Stimulated activated CD4-positive, alpha-beta T cell treated with anti-CD3 and anti-CD28 coated beads, Interleukin-2, amount 100 ng/mL, for 24 hours (primary cell): ENCODE measurements at regions not wholly inside any gene's neighbourhood (a gene's known extent, or its start where the extent isn't known, plus 50 kb on each side); places are given as distances from the start of the nearest gene placed in this dataset.
"Not testable (repeated sequence)": the region's sequence is repeated elsewhere in the genome, so short reads cannot be mapped to it uniquely, and the experiment has no call there.

ENCODE experiments used
- DNase-seq, 2 donors: peaks; one replicate each; pipeline ENCODE4 v3.0.0-alpha.2; 2020

DNA sequence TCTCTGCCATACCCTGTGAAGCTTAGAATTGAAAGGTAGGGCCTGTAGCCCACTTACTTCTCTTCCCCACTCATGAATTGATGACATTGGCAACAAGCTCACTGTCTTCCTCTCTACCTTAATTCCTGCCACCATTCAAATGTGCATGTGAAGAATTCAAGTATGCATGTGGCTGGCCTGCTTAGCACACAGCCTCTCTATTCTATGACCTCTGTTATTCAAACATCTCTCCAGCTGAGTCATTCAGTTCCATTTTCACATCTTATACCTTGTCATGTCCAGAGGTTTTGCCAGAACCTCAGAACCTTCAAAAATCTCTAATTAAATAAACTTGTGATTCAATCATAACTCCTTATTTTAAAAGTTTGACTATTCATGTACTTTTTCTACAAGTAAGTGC, 114.7 kb upstream of the MAN2A1 start:
- no peak for DNase-seq

DNA sequence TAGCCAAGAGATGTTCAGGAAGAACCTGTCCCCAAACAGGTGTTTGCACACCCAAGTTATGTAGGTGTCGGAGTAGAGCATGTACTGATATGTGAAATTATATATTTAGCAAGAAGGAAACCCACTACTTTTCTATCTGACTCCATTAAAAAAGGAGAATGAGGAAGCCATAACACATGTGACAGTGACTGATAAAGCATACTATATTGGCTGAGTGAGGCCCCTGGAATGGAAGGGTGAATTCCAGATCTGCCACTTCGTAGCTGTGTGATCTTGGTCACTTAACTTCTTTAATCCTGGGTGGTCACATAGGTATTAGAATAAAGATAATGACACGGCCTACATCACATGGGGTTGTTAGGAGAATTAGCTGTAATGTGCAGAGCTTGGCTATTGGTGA, 116.0 kb upstream of the MAN2A1 start:
- no peak for DNase-seq

DNA sequence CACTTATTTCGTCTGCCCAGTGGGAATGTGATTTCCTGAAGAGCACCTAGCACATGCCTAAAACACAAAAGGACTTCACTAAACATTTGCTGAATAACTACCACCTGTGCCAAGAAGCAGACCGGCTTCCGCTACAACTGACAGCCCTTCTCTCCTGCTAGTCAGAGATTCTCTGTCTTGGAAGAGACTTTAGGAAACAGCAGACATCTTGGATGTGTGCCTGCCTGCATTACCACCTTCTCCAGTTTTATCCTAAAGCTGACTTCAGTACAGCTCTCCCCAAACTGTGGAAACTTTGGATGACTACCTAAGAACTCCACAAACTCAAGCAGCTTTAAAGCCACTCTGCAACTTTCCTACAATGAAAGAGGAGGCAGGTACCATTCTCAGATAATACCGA, 116.5 kb upstream of the MAN2A1 start:
- no peak for DNase-seq

DNA sequence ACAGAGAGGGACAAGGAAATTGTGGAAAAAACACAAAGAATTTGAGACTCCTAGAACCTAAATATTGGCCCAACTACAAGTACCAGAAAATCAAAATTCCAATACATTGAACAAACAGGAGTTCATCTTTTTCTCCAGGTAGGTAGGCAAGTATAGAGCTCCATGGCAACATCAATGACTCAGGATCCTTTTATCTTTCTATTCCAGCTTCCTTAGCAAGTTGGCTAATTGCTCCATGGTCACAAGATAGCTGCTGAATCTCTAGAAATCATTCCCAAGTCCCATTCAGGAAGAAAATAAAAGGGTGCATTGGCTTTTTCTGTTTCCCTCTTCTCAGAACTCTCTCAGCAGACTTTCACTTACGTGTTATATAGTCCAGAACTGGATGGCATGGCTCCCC, 117.9 kb upstream of the MAN2A1 start:
- no peak for DNase-seq

DNA sequence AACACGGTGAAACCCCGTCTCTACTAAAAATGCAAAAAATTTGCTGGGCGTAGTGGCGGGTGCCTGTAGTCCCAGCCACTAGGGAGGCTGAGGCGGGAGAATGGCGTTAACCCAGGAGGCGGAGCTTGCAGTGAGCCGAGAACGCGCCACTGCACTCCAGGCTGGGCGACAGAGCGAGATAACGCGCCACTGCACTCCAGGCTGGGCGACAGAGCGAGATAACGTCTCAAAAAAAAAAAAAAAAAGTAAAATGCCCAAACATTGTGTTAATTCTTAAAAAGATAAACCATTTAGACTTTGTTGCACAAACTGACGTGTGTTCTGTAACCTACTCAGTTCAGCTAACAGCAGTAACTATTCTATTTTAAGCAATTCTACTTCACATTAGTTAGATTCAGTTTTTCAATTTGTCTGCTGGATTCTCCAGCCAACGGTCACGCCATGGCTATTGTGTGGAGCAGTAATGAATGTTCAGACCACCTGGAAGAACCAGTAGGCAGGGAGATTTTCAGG, 119.3 kb upstream of the MAN2A1 start:
- no peak for DNase-seq

DNA sequence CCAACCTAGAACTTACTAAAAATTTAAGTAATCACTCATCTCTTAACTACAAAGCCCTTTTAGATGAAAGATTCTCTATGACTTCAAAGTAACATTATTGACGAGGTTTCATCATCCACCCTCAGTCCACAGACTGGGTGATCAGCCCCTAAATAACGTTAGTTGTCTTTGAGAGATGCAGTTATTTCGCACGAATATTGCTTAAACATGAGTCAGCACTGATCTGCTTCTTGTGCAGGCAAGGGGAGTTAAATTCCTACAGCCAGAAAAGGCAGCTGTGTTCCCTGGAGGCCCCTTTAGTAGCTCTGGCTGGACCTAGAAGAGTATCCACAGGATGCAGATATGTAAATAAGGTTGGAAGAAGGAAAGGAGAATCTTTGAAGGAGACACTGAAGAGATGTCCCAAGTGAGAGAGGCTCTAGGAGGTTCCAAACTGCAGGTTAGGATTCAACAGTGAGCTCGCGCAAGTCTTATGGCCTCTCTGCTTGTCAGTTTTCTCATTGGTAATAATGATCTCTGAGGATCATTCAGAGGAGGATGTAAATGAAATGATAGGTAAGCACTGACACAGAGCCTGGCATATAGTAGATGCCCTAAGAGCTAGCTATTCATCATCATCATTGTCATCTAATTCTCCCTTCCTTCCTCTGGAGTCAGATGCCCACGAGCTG, 122.2 kb upstream of the MAN2A1 start:
- DNase-seq = no peak

DNA sequence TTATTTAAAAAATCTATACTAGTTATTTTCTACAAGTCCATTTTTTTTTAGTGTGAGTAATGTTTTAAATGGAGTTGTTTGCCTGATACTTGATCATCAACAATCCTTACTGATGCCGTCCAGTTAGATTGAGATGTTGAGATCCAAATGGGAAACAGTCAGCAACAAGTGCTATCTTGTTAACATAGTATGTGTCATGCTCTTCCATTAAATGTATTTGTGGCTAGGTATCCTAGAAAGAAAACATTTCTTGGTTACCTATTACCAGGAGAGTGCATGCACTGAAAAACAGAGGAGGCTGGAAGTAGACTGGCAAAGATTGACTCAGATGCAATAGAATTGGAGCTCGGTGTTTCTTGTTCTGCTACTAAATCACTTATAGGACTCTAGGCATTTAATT, 123.4 kb upstream of the MAN2A1 start:
- no peak for DNase-seq

DNA sequence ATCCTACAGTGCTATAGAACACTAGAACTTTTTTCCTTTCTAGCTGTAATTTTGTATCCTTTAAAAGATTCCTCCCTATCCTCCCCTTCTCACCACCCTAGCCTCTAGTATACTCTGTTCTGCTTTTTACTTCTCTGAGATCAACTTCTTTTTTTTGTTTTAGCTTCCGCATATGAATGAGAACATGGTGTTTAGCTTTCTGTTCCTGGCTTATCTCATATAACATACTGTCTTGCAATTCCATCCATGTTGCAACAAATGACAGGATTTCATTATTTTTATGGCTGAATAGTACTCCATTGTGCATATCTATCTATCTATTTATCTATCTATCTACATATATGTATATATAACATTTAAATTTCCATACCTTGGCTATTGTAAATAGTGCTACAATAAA, 126.0 kb upstream of the MAN2A1 start:
- DNase-seq = no peak

DNA sequence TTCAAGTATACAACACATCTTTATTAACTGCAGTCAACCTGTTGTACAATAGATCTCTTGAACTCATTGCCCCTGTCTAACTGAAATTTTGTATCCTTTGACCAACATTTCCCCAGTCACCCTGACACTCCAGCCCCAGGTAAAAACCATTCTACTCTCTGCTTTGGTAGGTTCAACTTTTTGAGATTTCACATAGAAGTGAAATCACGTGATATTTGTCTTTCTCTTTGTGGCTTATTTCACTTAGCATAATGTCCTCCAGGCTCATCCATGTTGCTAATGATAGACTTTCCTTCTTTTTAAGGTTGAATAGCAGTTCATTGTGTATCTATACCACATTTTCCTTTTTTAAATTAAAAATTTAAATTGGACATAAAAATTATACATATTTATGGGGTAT, 126.5 kb upstream of the MAN2A1 start:
- DNase-seq = no peak

DNA sequence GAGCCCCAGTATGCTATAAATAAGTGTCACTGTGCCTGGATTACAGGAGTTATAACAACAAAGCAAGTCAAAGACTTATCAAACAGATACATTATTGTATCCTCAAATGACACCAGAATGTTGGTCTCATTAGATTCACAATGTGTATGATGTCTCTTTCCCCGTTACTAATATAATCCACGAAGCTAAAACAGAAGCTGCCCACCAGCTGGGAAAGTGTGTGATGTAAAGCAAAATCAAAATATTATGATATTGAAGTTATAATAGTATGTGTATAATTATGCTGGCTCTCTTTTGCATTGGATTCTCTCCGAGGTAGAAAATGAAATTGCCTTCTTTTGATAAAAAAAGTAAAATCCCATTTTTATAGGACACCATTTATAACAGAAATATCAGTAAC, 127.3 kb upstream of the MAN2A1 start:
- DNase-seq = no peak

DNA sequence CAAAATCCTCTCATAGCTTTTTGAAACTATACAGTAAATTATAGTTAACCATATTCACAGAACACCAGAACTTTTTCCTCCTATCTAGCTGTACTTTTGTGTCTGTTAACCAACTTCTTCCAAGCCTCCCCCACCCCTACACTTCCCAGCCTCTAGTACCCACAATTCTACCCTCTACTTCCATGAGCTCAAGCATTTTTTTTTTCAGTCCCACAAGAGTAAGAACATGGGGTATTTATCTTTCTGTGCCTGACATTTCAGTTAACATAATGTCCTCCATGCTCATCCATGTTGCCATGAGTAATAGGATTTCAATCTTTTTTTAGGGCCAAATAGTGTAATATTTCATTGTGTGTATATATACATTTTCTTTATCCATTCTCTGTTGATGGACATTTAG, 128.3 kb upstream of the MAN2A1 start:
- DNase-seq = no peak

DNA sequence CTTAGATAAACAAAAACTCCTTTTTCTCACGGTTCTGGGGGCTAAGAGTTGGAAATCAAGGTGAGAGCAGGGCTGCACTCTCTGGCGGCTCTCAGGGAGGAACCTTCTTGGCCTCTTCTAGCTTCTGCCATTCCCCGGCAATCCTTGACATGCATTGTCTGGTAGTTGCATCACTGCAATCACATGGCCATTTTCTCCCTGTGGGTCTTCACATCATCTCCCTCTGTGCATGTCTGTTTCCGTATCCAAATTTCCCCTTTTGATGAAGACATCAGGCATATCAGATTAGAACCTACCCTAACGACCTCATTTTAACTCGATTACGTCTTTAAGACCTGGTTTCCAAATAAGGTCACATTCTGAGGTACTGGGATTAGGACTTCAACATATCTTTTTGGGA, 129.2 kb upstream of the MAN2A1 start:
- no peak for DNase-seq

DNA sequence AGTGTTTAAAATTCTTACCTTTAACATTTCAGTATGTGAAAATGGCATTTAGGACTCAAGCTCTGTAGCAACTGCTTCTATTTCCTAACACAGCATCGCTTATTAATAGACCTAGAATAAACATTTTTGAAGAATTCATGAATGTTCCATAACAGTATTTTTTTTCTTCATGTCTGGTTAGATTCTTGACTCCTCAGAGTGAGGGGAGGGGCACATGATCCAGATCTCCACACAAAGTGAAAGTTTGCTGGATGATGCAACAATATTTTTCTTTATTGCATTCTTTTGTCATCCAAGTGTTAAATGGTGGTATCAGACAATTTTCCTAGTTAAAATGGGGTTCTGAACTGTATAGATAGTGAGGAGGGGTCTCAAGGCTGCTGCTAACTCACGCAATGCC, 130.8 kb upstream of the MAN2A1 start:
- no peak for DNase-seq

DNA sequence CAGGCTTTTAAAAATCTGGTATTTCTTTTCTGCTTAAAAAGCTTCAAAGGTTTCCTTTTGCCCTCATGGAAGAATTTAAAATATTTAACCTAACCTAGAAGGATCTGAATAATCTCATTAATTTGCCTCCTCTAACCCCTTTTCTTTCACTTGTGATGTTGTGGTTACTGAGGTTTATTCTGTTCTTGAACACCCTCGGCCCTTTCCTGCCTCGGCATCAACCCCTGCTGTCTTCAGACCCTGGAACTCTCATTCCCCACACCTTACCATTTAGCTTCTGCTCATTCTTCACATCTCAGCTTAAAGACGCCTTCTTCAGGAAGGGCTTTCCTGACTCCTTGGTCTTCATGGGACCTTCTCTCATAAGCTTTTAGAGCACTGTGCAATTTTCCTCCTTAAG, 131.4 kb upstream of the MAN2A1 start:
- no peak for DNase-seq

DNA sequence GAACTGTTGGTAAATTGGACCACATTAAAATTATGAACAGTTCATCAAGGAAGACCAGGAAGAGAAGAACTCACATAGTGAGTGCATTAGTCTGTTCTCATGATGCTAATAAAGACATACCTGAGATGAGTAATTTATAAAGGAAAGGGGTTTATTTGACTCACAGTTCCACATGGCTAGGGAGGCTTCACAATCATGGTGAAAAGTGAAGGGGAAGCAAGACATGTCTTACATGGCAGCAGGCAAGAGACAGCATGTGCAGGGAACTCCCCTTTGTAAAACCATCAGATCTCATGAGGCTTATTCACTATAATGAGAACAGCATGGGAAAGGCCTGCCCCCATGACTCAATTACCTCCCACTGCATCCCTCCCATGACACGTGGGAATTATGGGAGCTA, 135.9 kb upstream of the MAN2A1 start:
- no peak for DNase-seq

DNA sequence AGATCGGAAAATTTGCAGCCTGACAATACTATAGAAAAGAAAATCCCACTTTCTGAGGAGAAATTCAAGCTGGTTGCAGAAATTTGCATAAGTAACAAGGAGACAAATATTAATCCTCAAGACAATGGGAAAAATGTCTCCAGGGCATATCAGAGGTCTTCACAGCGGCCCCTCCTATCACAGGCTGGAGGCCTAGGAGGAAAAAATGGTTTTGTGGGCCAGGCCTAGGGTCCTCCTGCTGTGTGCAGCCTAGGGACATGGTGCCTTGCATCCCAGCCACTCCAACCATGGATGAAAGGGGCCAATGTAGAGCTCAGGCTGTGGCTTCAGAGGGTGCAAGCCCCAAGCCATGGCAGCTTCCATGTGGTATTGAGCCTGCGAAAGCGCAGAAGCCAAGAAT, 138.5 kb upstream of the MAN2A1 start:
- DNase-seq = not testable (repeated sequence)

DNA sequence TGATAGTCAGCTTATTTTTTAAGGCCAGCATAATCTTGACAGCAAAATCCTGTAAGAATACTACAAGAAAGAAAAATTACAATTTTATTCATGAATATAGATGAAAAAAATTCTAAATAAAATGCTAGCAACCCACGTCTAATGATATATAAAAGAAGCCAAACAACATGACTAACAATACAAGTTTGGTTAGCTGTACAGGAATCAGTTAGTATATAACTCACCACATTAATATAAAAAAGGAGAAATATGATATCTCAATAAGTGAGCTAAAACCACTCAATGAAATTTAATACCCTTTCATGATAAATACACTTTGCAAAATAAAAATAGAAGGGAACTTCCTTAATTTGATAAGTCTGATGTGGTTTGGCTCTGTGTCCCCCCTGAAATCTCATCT, 139.7 kb upstream of the MAN2A1 start:
- no peak for DNase-seq

DNA sequence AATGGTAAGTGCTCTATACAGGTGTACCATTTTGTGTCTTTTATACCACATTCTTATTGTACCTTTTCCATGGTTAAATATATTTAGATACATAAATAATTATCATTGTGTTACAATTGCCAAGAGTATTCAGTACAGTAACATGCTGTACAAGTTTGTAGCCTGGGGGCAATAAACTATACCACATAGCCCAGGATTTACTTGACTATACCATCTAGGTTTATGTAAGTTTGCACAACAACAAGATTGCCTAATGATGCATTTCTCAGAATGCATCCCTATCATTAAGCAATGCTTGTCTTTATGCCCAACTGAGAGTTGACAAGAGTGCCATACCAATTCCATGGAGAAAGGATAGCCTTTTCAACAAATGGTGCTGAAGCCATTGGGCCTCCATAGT, 136.7 kb upstream of the PJA2 start:
- DNase-seq = no peak

DNA sequence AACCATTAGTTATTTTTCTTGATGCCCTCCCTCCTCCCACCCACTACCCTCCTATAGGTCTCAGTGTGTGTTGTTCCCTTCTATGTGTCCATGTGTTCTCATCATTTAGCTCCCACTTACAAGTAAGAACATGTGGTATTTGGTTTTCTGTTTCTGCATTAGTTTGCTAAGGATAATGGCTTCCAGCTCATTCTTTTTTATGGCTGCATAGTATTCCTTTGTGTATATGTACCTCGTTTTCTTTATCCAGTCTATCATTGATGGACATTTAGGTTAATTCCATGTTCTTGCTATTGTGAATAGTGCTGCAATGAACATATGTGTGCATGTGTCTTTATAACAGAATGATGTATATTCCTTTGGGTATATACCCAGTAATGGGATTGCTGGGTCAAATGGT, 135.1 kb upstream of the PJA2 start:
- DNase-seq = not testable (repeated sequence)

DNA sequence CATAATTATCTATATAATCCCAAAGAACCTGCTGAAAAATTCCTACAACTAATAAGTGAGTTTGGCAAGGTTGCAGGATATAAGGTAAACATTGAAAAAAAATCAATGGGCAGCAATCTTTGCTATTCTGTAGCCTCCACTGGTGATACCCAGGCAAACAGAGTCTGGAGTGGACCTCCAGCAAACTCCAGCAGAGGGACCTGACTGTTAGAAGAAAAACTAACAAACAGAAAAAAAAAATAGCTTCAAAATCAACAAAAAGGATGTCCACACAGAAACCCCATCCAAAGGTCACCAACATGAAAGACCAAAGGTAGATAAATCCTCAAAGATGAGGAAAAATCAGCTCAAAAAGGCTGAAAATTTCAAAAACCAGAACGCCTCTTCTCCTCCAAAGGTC, 128.9 kb upstream of the PJA2 start:
- DNase-seq = not testable (repeated sequence)

DNA sequence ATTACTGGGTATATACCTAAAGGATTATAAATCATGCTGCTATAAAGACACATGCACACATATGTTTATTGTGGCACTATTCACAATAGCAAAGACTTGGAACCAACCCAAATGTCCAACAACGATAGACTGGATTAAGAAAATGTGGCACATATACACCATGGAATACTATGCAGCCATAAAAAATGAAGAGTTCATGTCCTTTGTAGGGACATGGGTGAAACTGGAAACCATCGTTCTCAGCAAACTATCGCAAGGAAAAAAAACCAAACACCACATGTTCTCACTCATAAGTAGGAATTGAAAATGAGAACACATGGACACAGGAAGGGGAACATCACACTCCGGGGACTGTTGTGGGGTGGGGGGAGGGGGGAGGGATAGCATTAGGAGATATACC, 125.3 kb upstream of the PJA2 start:
- DNase-seq = not testable (repeated sequence)

DNA sequence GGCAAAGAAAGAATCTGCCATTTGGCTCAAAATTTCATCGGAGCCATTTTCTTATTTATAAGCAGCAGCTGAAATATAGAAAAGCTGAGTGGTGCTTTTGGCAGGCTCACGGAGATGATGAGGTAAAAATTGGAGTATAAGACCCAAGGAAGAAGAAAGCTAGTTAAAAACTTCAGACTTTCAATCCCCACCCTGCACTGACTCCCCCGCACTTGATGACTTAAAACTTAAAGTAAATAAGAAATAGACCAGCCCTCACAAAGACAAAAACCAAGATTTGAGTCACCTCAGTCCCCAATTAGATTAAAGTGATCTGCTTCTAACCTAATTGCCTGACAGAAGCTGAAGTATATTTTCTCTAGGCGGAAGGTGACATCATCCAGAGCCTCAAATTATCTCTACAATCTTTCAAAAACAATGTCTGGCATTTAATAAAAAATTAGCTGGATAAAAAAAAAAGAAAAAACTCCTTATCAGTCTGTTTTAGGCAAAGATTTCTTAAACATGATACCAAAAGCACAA, 124.0 kb upstream of the PJA2 start:
- DNase-seq = no peak

DNA sequence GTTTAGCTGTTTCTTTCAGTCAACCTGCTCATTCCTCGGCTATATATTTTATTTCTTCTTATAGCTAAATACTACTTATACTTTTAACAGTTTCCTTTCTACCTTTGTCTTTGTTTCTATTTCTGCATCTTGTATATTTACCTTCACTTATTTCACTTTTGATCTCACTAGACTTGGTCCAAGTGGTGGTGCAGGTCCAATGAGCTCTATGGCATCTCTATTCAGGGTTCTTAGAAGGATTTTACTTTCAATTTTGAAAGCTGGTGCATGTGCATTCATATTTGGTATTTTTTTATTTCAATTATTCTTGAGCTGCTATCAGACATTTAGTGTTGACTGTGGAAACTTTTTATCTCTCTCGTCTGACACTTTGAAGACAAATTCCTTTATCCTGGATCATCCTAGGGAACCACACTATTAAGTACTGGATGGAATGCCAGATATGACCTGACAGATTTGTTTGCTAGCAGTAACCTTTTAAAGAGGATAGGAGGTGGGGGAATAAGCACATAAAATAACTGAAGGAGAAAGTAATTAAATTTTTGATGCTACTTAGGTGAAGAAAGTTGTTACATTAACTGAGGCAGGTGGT, 123.1 kb upstream of the PJA2 start:
- DNase-seq = no peak

DNA sequence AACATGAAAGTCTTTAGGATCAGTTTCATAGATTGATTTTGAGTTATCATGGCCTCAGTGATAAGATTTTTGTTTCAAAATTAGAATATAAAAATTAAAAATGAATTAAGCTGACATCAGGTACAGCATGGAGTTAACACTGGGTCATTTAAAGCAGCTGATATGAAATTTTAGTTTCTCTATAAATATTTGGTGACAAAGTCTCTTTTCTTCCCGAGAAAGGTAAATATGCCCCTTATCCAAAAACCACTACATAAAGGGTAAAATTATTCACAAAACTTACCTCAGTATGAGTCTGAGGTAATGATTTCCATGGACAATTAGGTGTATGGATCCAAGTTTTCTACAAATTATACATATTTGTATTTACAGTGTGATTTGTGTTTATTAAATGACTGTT, 121.5 kb upstream of the PJA2 start:
- no peak for DNase-seq

DNA sequence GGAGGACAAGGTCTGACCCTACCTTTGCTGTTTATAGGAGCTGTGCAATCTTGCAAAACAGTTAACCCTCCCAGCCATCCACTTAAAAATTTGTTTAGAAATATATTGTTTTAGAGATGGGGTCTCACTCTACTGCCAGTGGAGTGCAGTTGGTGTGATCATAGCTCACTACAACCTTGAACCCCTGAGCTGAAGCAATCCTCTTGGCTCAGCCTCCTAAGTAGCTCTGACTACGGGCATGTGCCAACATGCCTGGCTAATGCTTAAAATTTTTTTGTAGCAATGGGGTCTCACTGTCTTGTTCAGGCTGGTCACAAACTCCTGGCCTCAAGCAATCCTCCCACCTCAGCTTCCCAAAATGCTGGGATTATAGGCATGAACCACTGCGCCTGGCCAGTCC, 120.2 kb upstream of the PJA2 start:
- DNase-seq = no peak
